HG03442 (cell line): ENCODE measurements at regions not wholly inside any gene's neighbourhood (a gene's known extent, or its start where the extent isn't known, plus 50 kb on each side); places are given as distances from the start of the nearest gene placed in this dataset.
"Not testable (repeated sequence)": the region's sequence is repeated elsewhere in the genome, so short reads cannot be mapped to it uniquely, and the experiment has no call there.

Source experiments
- ATAC-seq: cut with Tn5 transposase; IDR thresholded peaks from one replicate; pipeline ENCODE4 v1.9.1; 2021; ENCODE audit warnings: mild to moderate bottlenecking, moderate library complexity; ENCODE audit not compliant: unreplicated experiment

DNA sequence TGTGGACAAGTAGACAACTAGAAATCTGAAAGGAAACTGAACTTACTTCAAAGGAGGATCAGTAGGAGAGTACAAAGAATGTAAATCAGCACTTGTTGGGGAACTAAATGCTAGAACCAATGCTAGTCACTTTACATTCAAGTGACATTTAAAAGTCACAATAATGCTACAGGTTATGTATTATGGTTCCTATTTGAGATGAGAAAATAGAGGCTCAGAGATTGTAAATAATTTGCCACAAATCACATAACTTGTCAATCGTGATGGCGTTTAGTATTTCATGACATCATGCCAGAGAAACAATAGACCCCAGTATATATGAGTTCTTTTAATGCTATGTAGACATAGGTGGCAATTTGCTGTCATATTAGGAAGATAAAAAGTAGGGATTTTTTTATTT lies 467.8 kb upstream of the CBLB start:
- ATAC-seq = no peak

- no peak for ATAC-seq
Measured at GRCh38 chr3:106337116-106337515, 468.3 kb upstream of the CBLB start.

DNA sequence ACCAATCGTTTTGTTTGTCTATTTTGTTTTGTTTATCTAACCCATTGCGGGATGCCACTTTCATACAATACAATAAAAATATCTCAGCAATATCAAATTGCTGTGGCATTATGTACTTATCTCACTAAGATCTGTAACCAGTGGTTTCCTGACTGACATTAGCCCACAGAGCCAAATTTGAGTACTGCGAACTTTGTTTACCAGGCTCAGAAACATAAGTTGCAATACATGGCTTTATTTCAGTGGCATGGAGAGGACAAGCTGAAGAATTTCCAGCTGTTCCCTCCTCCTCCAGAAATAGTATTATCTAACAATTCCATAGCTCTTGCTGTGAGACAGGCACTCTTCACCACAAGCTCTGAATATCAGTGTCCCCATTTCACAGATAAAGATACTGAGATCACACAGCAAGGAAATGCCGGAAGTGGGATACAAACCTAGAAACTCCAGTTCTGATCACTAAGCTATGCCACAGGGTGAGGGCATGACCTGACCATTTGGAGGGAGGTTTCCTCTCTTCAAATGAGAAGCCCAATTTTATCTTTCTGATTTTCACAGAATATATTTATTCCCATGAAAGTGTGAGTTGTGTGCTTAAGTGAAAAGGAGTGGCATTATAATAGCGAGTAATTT lies 469.9 kb upstream of the CBLB start:
- no peak for ATAC-seq

DNA sequence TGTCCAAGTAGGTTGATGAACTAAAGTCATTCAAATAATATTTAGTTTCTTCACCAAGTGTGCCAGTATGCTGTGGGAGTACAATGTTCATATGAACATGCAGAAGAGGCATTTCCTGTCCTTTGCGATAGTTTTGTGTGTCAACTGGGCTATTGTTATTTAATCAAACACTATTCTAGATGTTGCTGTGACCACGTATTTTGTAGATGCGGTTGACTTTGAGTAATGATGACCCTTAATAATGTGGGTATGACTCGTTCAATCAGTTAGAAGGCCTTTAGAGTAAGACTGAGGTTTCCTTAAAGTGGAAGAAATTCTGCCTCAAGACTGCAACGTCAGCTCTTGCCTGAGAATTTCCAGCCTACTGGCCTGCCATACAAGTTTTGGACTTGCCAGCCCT lies 470.7 kb upstream of the CBLB start:
- ATAC-seq = no peak

- no peak for ATAC-seq
Measured at GRCh38 chr3:106341087-106341486, 472.3 kb upstream of the CBLB start.

DNA sequence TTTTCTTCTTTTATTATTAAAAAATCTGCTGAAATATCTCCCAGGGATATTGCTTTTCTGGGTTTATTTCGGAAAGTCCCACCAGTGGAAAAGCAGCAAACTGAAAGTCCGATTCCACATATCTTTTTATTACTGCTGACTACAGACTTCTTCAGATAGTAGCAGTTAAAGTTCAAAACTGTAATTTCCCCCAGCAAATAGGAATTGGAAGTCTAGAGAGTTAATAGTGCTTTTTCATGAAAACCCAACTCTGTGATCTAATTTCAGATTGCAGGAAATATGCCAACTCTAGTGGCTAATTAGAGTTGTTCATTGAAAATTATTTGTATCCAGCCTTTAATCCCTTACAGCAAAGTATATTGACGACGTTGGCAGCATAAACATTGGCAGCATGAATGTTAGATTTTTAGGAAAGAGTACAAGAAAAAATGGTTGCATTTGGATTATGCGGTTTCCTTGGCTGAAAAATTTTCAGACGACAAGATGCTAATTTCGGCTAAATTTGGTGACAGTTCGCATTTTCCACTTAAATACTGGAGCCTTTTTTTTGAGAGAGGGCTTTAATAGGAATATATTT lies 472.9 kb upstream of the CBLB start:
- ATAC-seq = no peak

DNA sequence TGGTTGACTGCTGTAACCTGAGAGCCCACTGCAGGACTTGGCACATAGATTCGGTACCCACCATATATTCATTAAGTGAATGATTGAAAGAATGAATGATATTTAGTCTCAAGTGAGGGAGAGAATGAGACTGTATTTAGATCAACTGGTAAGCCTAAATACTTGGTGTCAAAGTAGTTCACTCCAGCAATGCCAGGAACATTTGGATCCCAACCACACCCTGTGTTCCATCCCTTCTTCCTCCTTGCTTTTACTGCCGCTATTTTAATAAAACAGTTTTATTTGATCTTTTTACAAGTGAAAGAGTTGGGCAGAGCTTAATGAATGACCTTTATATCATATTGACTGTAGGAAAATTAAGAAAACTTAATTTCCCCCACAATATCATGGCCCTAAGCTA lies 473.6 kb upstream of the CBLB start:
- no peak for ATAC-seq

GRCh38 chr3:106343811-106344210 lies 475.0 kb upstream of the CBLB start:
- no peak for ATAC-seq

DNA sequence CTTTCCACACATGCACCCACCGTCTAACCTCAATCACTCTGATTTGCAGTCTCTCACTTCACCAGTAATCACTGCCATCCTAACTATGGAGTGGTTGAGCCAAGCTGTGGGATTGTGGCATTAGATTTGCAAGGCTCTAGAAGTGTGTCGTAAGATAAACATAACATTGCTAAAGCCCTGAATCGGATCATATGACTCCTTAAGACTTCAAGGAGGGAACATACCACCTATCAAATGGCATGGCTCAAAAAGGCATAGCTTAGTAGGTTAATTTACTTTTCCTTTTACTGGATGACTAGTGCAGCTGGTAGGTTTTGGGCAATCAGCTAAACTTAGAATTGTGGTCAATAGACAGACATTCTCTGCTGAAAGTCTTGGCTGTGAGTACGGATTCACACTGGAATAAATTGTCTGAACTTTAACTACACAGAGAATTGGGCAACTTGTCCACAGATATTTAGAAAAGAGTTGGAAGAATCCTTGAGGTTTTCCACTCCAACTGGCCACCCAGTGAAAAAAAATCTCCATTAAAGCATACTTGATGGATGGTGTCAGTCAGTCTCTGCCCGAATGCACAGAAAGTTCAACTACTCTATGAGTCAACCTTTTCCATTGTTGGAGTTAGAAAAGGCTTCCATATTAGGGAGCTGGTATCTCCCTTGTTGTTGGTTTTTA lies 476.7 kb upstream of the CBLB start:
- ATAC-seq = no peak

DNA sequence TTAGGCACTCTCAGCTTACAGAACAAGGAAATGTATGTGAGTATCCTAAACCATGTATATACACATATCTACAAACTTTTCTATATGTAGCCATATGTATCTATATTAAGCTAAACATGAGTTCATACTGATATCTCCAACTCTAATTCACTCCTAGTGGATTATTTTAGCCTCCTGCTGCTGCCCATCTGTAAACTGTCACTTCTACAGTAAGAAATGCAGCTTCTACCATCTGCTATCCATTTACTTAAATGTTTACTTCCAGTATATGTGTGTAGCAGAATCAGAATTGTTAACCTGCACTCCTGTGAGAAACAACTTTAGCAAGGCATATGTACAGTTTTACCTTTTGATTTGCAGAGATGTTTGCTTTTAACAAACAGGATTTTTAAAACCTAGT lies 478.5 kb upstream of the CBLB start:
- no peak for ATAC-seq

- ATAC-seq = no peak
Measured at GRCh38 chr3:106348139-106348690, 479.4 kb upstream of the CBLB start.

DNA sequence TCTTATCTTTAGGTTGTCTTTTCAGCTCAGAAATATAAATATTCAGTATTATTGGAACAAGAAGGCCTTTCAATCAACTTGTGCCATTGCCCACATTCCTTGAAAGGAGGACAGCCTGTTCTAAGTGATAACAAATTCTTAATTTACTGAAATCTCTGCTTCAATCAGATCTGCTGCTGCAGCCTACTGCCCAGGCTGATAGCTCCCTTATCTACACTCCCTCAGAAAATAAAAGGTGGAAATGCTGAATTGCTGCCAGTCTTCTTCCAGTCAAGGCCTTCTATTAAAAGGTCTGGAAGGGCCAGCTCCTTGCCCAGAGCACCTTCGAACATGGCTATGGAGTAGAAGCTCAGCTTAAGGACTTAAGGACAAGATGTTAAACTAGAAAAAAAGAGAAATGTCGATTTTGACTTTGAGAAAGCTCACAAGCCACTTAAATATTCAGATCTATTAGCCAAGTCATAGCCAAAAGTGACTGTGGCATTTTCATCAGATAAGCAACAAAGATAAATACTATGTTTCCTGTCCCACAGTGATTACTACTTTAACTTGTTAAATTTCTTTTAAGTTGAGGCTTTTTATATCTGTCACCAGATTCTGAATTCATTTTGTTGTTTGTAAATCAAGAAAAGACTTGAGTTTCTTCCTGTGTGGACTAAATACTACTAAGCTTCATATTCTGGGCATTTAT lies 480.5 kb upstream of the CBLB start:
- ATAC-seq = no peak

DNA sequence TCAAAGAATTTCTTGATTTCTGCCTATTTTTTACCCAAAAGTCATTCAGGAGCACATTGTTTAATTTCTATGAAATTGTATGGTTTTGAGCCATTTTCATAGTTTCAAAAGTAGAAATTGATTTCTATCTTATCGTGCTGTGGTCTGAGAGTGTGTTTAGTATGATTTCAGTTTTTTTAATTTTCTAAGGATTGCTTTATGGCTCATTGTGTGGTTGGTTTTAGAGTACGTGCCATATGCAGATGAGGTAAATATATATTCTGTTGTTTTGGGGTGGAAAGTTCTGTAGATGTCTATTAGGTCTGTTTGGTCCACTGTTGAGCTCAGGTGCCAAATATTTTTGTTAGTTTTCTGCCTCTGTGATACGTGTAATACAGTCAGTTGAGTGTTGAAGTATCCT lies 487.1 kb upstream of the CBLB start:
- ATAC-seq = no peak

- ATAC-seq = no peak
Measured at GRCh38 chr3:106359692-106360091, 490.9 kb upstream of the CBLB start.

DNA sequence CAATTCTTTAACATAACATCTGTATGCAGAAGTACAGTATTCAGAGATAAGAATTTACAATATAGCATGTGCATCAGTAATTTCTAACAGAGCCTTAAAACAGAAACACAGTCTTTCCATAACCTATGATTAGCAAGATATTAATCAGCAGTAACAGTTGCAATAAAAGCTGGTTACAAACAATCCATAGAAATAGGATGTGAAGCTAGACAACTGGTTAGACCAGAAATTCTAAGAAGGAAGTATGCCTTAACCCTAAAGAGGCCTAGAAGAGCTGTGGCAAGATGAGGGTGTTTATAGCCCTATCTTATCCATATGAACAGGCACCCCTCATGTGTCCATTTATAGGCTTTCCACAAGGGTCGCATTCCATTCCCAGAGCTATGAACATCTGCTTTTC lies 492.1 kb upstream of the CBLB start:
- not testable (repeated sequence) for ATAC-seq

DNA sequence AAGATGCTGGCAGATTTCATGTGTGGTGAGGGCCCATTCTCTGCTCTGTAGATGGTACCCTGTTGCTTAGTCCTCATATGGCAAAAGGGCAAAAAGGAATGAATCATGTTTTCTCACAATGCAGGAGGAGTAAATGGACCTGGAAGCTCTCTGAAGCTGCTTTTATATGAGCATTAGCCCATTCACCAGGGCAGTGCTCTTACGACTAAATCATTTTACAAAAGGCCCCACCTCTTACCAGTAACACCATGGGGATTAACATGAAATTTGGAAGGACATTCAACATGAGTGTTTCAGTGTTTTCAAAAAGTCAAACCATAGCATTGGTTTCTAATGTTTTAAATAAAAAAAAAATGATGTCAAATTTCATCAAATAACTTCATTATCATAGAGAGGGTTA lies 495.7 kb upstream of the CBLB start:
- ATAC-seq = no peak

DNA sequence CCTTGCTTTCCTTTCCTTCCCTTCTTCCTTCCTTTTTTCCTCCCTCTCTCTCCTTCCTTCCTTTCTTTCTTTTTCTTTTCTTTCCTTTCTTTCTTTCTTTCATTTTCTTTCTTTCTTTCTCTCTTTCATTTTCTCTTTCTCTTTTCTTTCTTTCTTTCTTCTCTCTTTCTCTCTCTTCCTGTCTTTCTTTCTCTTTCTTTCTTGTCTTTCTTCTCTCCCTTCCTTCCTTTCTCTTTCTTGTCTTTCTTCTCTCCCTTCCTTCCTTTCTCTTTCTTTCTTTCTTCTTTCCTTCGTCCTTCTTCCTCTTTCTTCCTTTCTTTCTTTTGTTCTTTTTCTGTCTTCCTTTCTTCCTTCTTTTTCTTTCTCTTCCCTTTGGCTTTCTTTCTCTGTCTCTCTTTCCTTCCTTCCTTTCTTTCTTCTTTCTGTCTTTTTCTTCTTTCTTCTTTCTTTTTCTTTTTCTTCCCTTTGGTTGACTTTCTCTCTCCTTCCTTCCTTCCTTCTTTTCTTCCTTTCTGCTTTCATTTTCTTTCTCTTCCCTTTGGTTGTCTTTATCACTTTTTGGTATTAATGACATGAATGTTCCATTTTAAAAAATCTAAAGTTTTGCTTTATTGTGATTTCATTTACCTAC lies 496.4 kb upstream of the CBLB start:
- no peak for ATAC-seq

- no peak for ATAC-seq
Measured at GRCh38 chr3:106366352-106366751, 497.5 kb upstream of the CBLB start.

DNA sequence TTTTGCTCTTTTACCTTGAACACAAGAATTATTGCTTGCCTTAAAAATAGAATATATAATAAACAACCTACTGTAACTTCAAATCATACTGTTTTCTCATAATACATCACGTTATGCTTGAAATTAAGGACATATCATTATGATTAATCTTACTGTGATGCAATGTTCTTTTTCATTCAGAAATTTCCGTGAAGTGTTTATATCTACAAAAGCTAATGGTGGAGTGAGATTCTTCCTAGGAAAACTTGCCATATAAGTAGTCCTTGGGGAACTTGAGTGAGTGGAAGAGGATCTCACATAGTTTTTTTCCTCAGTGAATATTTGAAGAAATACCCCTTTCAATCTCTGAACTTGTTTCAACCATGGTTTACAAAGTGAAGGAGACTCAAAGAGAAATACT lies 498.7 kb upstream of the CBLB start:
- ATAC-seq = no peak

- ATAC-seq = no peak
Measured at GRCh38 chr3:106371221-106371970, 502.6 kb upstream of the CBLB start.
